GM12864 (cell line): ENCODE measurements at regions not wholly inside any gene's neighbourhood (a gene's known extent, or its start where the extent isn't known, plus 50 kb on each side); places are given as distances from the start of the nearest gene placed in this dataset.

ENCODE experiments used
- DNase-seq: peaks from one replicate; pipeline ENCODE4 v3.0.0-alpha.2; 2011; ENCODE audit warnings: low read depth
- H3K4me3 ChIP-seq: 2 replicates; pipeline ENCODE4 v1.5.1; 2011; ENCODE audit warnings: mild to moderate bottlenecking, low read depth, low read length, control low read depth
- CTCF ChIP-seq: IDR thresholded peaks from 2 replicates; pipeline ENCODE4 v1.5.1; 2011; ENCODE audit warnings: low read depth, mild to moderate bottlenecking, moderate library complexity, low read length, control low read depth, inconsistent platforms; ENCODE audit errors: missing control alignments

- H3K4me3 ChIP-seq: no peak overlapping the region
- no peak for TF ChIP-seq CTCF
- no peak for DNase-seq
Observed at GRCh38 chr2:77910136-77910535, 388.0 kb upstream of the LRRTM4 start.

GRCh38 chr2:77920838-77921366, 398.7 kb upstream of the LRRTM4 start:
- DNase-seq: no peak
- no peak for TF ChIP-seq CTCF
- no peak overlapping the region for H3K4me3 ChIP-seq

GRCh38 chr2:77922567-77922966, 400.4 kb upstream of the LRRTM4 start:
- no peak for TF ChIP-seq CTCF

GRCh38 chr2:77937366-77937765, 415.2 kb upstream of the LRRTM4 start:
- no peak for TF ChIP-seq CTCF

More at GRCh38 chr2:77922567-77922966, 400.4 kb upstream of the LRRTM4 start:
- DNase-seq: no peak
- H3K4me3 ChIP-seq: no peak overlapping the region

GRCh38 chr2:77938462-77938861, 416.3 kb upstream of the LRRTM4 start:
- DNase-seq: no peak
- H3K4me3 ChIP-seq: no peak overlapping the region
- no peak for TF ChIP-seq CTCF

More at GRCh38 chr2:77937366-77937765, 415.2 kb upstream of the LRRTM4 start:
- H3K4me3 ChIP-seq: no peak overlapping the region
- DNase-seq: no peak

- TF ChIP-seq CTCF: no peak
- no peak for DNase-seq
- no peak overlapping the region for H3K4me3 ChIP-seq
Observed at GRCh38 chr2:77939370-77939769, 417.2 kb upstream of the LRRTM4 start.

- no peak for DNase-seq
- no peak overlapping the region for H3K4me3 ChIP-seq
- no peak for TF ChIP-seq CTCF
Observed at GRCh38 chr2:77939801-77940200, 417.6 kb upstream of the LRRTM4 start.
